NT2/D1 (cell line): ENCODE measurements at regions not wholly inside any gene's neighbourhood (a gene's known extent, or its start where the extent isn't known, plus 50 kb on each side); places are given as distances from the start of the nearest gene placed in this dataset.

Source experiments
- DNase-seq: peaks from one replicate; pipeline ENCODE4 v3.0.0-alpha.2; 2011; ENCODE audit warnings: low read depth, low spot score
- H3K27me3 ChIP-seq: 2 replicates; pipeline ENCODE4 v1.6.0; 2011; ENCODE audit warnings: mild to moderate bottlenecking; ENCODE audit not compliant: insufficient read length, insufficient read depth
- H3K36me3 ChIP-seq: 2 replicates; pipeline ENCODE4 v1.6.1; 2011; ENCODE audit warnings: mild to moderate bottlenecking, low read length, mixed read lengths; ENCODE audit not compliant: insufficient read depth, insufficient read length
- H3K4me1 ChIP-seq: 2 replicates; pipeline ENCODE4 v1.5.1; 2011; ENCODE audit not compliant: insufficient read depth, insufficient read length
- H3K4me3 ChIP-seq: 2 replicates; pipeline ENCODE4 v1.5.1; 2011; ENCODE audit warnings: low read depth; ENCODE audit not compliant: insufficient read length
- H3K9ac ChIP-seq: 2 replicates; pipeline ENCODE4 v1.6.0; 2011; ENCODE audit warnings: low read depth; ENCODE audit not compliant: insufficient read length
- H3K9me3 ChIP-seq: 2 replicates; pipeline ENCODE4 v1.5.1; 2011; ENCODE audit warnings: mild to moderate bottlenecking, low read length; ENCODE audit not compliant: insufficient read depth
- SUZ12 ChIP-seq: IDR thresholded peaks from 2 replicates; pipeline ENCODE4 v1.6.1; 2011; ENCODE audit not compliant: insufficient read length, insufficient read depth; ENCODE audit errors: extremely low read depth
- YY1 ChIP-seq: IDR thresholded peaks from 2 replicates; pipeline ENCODE4 v1.6.1; 2011; ENCODE audit not compliant: insufficient read length, insufficient read depth
- ZNF274 ChIP-seq: IDR thresholded peaks from 2 replicates; pipeline ENCODE4 v1.6.1; 2011; ENCODE audit warnings: mild to moderate bottlenecking, low read depth, low read length

- Histone ChIP-seq H3K4me3 (no peak overlapping the region), H3K9ac (no peak overlapping the region), H3K9me3 (no peaks in the 10 kb centered on the region), H3K27me3 (no peaks in the 10 kb centered on the region), H3K4me1 (no peaks in the 10 kb centered on the region), H3K36me3 (no peaks in the 10 kb centered on the region)
- TF ChIP-seq YY1 (no peak), ZNF274 (no peak)
- no peak for DNase-seq
Observed at GRCh38 chr14:85912141-85912540, 382.2 kb downstream of the FLRT2 start.

- DNase-seq = no peak
- H3K27me3 ChIP-seq = no peaks in the 10 kb centered on the region
- H3K9ac ChIP-seq = no peak overlapping the region
- no peaks in the 10 kb centered on the region for H3K4me1 ChIP-seq
- no peaks in the 10 kb centered on the region for H3K9me3 ChIP-seq
- no peak overlapping the region for H3K4me3 ChIP-seq
- no peaks in the 10 kb centered on the region for H3K36me3 ChIP-seq
- TF ChIP-seq SUZ12 (no peak), YY1 (no peak), ZNF274 (no peak)
Observed at GRCh38 chr14:85911044-85911443, 381.1 kb downstream of the FLRT2 start.

GRCh38 chr14:85909581-85909980, 379.6 kb downstream of the FLRT2 start:
- TF ChIP-seq YY1 (no peak), ZNF274 (no peak), SUZ12 (no peak)
- H3K27me3 ChIP-seq = no peaks in the 10 kb centered on the region
- DNase-seq = no peak
- no peak overlapping the region for H3K9ac ChIP-seq
- H3K4me1 ChIP-seq = no peaks in the 10 kb centered on the region
- no peaks in the 10 kb centered on the region for H3K36me3 ChIP-seq
- H3K9me3 ChIP-seq = no peaks in the 10 kb centered on the region
- H3K4me3 ChIP-seq = no peak overlapping the region

GRCh38 chr14:85907536-85907935, 377.6 kb downstream of the FLRT2 start:
- no peak overlapping the region for H3K9ac ChIP-seq
- no peak for TF ChIP-seq ZNF274
- TF ChIP-seq SUZ12 = no peak
- no peak for TF ChIP-seq YY1
- no peaks in the 10 kb centered on the region for H3K27me3 ChIP-seq
- H3K4me3 ChIP-seq = no peak overlapping the region
- DNase-seq = peak; percentile 27
- H3K4me1 ChIP-seq = no peaks in the 10 kb centered on the region
- no peaks in the 10 kb centered on the region for H3K36me3 ChIP-seq
- H3K9me3 ChIP-seq = no peaks in the 10 kb centered on the region

- no peak overlapping the region for H3K4me3 ChIP-seq
Observed at GRCh38 chr14:85897808-85898207, 367.9 kb downstream of the FLRT2 start.

GRCh38 chr14:85895603-85896002, 365.7 kb downstream of the FLRT2 start:
- Histone ChIP-seq H3K36me3 (no peaks in the 10 kb centered on the region), H3K9me3 (no peaks in the 10 kb centered on the region)
- no peak for DNase-seq

More at GRCh38 chr14:85897808-85898207, 367.9 kb downstream of the FLRT2 start:
- no peak overlapping the region for H3K9ac ChIP-seq
- H3K27me3 ChIP-seq = no peaks in the 10 kb centered on the region
- no peaks in the 10 kb centered on the region for H3K4me1 ChIP-seq
- no peak for TF ChIP-seq ZNF274
- no peak for TF ChIP-seq YY1
- TF ChIP-seq SUZ12 = no peak
- no peak for DNase-seq
- H3K9me3 ChIP-seq = no peaks in the 10 kb centered on the region
- no peaks in the 10 kb centered on the region for H3K36me3 ChIP-seq

GRCh38 chr14:85892251-85892650, 362.3 kb downstream of the FLRT2 start:
- Histone ChIP-seq H3K4me3 (no peak overlapping the region), H3K9me3 (no peaks in the 10 kb centered on the region), H3K27me3 (no peaks in the 10 kb centered on the region), H3K4me1 (no peaks in the 10 kb centered on the region), H3K36me3 (no peaks in the 10 kb centered on the region), H3K9ac (no peak overlapping the region)
- TF ChIP-seq YY1 (no peak), ZNF274 (no peak), SUZ12 (no peak)
- DNase-seq = no peak

More at GRCh38 chr14:85895603-85896002, 365.7 kb downstream of the FLRT2 start:
- TF ChIP-seq ZNF274 = no peak
- no peak for TF ChIP-seq SUZ12
- TF ChIP-seq YY1 = no peak
- Histone ChIP-seq H3K27me3 (no peaks in the 10 kb centered on the region), H3K4me3 (no peak overlapping the region), H3K9ac (no peak overlapping the region), H3K4me1 (no peaks in the 10 kb centered on the region)
